ENCODE measurements at regions not wholly inside any gene's neighbourhood (a gene's known extent, or its start where the extent isn't known, plus 50 kb on each side); places are given as distances from the start of the nearest gene placed in this dataset.

GRCh38 chr4:23130845-23131244 lies 438.1 kb downstream of the GBA3 start:
- no peaks in the 10 kb centered on the region for H3K36me3 ChIP-seq
- no peak for TF ChIP-seq CTCF (IDR thresholded peaks at IDR 0.05)
- no peak for DNase-seq
- H3K27ac ChIP-seq: no peak overlapping the region
- no peak overlapping the region for H3K4me3 ChIP-seq
- WGBS, 2 donors: 76 to 84% methylated on average over 2 of the region's 2 CpGs
- intact Hi-C loops (cut with DNase I): no loop called here
- no peaks in the 10 kb centered on the region for H3K27me3 ChIP-seq
- H3K9me3 ChIP-seq: no peaks in the 10 kb centered on the region
- no peaks in the 10 kb centered on the region for H3K4me1 ChIP-seq

GRCh38 chr4:23125118-23125517 lies 432.4 kb downstream of the GBA3 start:
- no peaks in the 10 kb centered on the region for H3K9me3 ChIP-seq
- no peaks in the 10 kb centered on the region for H3K4me1 ChIP-seq
- no peak overlapping the region for H3K27ac ChIP-seq
- no peak for DNase-seq
- no peaks in the 10 kb centered on the region for H3K36me3 ChIP-seq
- intact Hi-C loops (cut with DNase I): no loop called here
- no peaks in the 10 kb centered on the region for H3K27me3 ChIP-seq
- H3K4me3 ChIP-seq: no peak overlapping the region
- WGBS, 2 donors: 85 to 87% methylated on average over 6 of the region's 6 CpGs
- TF ChIP-seq POLR2A (IDR thresholded peaks at IDR 0.05) (no peak), CTCF (IDR thresholded peaks at IDR 0.05) (no peak)

GRCh38 chr4:23122666-23123400 lies 430.1 kb downstream of the GBA3 start:
- Histone ChIP-seq H3K9me3 (no peaks in the 10 kb centered on the region), H3K4me3 (no peak overlapping the region), H3K27me3 (no peaks in the 10 kb centered on the region), H3K4me1 (no peaks in the 10 kb centered on the region), H3K36me3 (no peaks in the 10 kb centered on the region), H3K27ac (no peak overlapping the region)
- intact Hi-C loops (cut with DNase I): no loop called here
- no peak for DNase-seq
- WGBS, 2 donors: 87 to 91% methylated on average over 2 of the region's 2 CpGs
- TF ChIP-seq POLR2A (IDR thresholded peaks at IDR 0.05) (no peak), CTCF (IDR thresholded peaks at IDR 0.05) (no peak)

GRCh38 chr4:23120374-23120773 lies 427.6 kb downstream of the GBA3 start:
- Histone ChIP-seq H3K9me3 (no peaks in the 10 kb centered on the region), H3K36me3 (no peaks in the 10 kb centered on the region), H3K4me3 (no peak overlapping the region), H3K4me1 (no peaks in the 10 kb centered on the region), H3K27me3 (no peaks in the 10 kb centered on the region), H3K27ac (no peak overlapping the region)
- DNase-seq: no peak
- TF ChIP-seq CTCF (IDR thresholded peaks at IDR 0.05): no peak
- TF ChIP-seq POLR2A (IDR thresholded peaks at IDR 0.05): no peak
- 71 to 84% methylated on average over 3 of the region's 3 CpGs for WGBS, 2 donors
- intact Hi-C loops (cut with DNase I): no loop called here

GRCh38 chr4:23117826-23118225 lies 425.1 kb downstream of the GBA3 start:
- DNase-seq: no peak
- TF ChIP-seq POLR2A (IDR thresholded peaks at IDR 0.05) (no peak), CTCF (IDR thresholded peaks at IDR 0.05) (no peak)
- H3K27ac ChIP-seq: no peak overlapping the region
- no peaks in the 10 kb centered on the region for H3K36me3 ChIP-seq
- H3K4me3 ChIP-seq: no peak overlapping the region
- no peaks in the 10 kb centered on the region for H3K9me3 ChIP-seq
- no peaks in the 10 kb centered on the region for H3K4me1 ChIP-seq
- WGBS, 2 donors: 32 to 55% methylated on average over 1 of the region's 1 CpG
- intact Hi-C loops (cut with DNase I): no loop called here
- H3K27me3 ChIP-seq: no peaks in the 10 kb centered on the region
